ENCODE measurements at regions not wholly inside any gene's neighbourhood (a gene's known extent, or its start where the extent isn't known, plus 50 kb on each side); places are given as distances from the start of the nearest gene placed in this dataset.

DNA sequence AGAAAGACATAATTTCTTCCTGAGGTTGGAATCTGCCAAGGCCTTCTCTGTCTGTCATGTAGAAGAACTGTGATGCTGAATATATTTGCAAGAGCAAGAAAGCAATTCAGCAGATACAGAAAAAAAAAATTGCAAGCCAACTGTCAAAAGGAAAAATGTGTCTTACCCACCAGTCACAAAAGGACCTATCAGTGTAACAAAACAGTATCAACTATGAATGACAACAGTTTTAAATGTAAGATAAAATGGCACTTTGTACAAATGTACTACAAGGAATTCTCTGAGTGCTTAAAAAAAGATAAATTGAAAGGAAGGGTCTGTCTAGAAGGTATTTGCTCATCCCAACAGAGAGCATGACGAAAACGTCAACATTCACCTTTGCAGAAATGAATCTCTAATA is 185.3 kb upstream of the TFAP2D start:
- Histone ChIP-seq H3K4me3 (no peak overlapping the region), H3K27me3 (no peaks in the 10 kb centered on the region), H3K9ac (ENCODE audit: low read depth in 2 of 2, low read length in 2 of 2) (no peak overlapping the region), H3K27ac (no peak overlapping the region), H3K36me3 (no peaks in the 10 kb centered on the region), H3K4me1 (no peaks in the 10 kb centered on the region), H3K9me3 (no peaks in the 10 kb centered on the region)
- TF ChIP-seq, protein P1, sequence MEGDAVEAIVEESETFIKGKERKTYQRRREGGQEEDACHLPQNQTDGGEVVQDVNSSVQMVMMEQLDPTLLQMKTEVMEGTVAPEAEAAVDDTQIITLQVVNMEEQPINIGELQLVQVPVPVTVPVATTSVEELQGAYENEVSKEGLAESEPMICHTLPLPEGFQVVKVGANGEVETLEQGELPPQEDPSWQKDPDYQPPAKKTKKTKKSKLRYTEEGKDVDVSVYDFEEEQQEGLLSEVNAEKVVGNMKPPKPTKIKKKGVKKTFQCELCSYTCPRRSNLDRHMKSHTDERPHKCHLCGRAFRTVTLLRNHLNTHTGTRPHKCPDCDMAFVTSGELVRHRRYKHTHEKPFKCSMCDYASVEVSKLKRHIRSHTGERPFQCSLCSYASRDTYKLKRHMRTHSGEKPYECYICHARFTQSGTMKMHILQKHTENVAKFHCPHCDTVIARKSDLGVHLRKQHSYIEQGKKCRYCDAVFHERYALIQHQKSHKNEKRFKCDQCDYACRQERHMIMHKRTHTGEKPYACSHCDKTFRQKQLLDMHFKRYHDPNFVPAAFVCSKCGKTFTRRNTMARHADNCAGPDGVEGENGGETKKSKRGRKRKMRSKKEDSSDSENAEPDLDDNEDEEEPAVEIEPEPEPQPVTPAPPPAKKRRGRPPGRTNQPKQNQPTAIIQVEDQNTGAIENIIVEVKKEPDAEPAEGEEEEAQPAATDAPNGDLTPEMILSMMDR (IDR thresholded peaks at IDR 0.05) = no peak
- DNase-seq = no peak
- intact Hi-C loops (cut with DNase I) = no loop called here

DNA sequence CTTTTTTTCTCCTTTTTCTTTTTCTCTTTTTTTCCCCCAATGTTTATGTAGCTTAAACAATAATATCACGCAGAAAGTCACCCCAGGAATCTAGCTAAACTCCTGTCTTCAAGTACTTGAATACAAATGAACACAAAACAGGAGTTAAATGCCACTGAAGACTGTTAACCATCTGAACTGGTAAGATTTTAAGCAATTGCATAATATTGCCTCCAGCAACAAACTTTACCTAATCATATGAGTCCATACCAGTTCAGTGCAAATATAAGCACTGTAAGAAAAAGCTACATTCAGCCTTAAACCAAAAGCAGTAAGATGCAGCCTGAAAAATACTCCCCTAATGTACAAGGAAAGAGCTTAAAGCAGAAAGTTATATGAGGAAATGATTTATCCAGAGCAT is 173.9 kb upstream of the TFAP2D start:
- intact Hi-C loops (cut with DNase I) = no loop called here
- Histone ChIP-seq H3K9ac (ENCODE audit: low read depth in 2 of 2, low read length in 2 of 2) (no peak overlapping the region), H3K36me3 (no peaks in the 10 kb centered on the region), H3K27ac (no peak overlapping the region), H3K4me3 (no peak overlapping the region), H3K27me3 (no peaks in the 10 kb centered on the region), H3K9me3 (no peaks in the 10 kb centered on the region), H3K4me1 (no peaks in the 10 kb centered on the region)
- no peak for DNase-seq
- TF ChIP-seq, protein P1 (IDR thresholded peaks at IDR 0.05) = no peak

DNA sequence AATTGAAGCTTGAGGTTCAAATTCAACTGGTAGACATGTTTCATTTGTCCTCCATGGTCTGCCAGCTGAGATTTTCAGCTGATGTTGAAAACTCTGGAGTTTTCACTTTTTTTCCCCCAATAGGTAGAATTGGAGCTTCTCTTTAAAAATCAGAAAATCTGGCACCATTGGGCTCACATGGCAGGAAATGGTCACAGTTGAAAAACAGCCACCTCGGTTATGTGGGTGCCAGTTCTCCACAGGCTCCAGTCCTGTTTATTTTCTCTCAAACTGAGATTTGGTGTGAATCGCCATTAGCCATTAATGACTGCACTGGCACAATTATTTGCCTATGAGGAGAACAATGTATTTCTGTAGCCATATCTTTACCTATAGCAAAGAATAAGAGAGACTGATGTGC is 171.4 kb upstream of the TFAP2D start:
- no peak for DNase-seq
- Histone ChIP-seq H3K4me1 (no peaks in the 10 kb centered on the region), H3K9ac (ENCODE audit: low read depth in 2 of 2, low read length in 2 of 2) (no peak overlapping the region), H3K4me3 (no peak overlapping the region), H3K9me3 (no peaks in the 10 kb centered on the region), H3K36me3 (no peaks in the 10 kb centered on the region), H3K27me3 (no peaks in the 10 kb centered on the region), H3K27ac (no peak overlapping the region)
- intact Hi-C loops (cut with DNase I) = no loop called here
- TF ChIP-seq, protein P1 (IDR thresholded peaks at IDR 0.05) = no peak

DNA sequence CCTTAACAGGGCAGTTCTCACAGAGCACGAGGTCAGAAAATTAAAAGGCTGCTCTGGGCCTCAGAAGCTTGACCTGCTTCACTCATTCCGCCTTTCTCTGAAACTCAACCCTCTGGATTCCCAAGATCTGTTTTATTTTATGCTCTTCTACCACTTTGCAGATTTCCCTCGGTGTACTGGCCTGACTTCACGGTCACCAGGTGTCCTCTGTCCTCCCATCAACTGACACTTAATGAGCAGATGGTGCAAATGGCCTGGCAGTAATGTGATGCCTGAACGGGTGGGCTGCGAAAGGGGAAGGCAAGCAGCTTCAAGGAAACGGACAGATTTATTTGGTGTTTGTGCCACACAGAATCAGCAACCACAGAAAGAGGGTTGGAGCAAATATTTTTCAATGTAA is 169.7 kb upstream of the TFAP2D start:
- Histone ChIP-seq H3K4me3 (no peak overlapping the region), H3K9ac (ENCODE audit: low read depth in 2 of 2, low read length in 2 of 2) (no peak overlapping the region), H3K36me3 (no peaks in the 10 kb centered on the region), H3K27ac (no peak overlapping the region), H3K27me3 (no peaks in the 10 kb centered on the region), H3K4me1 (no peaks in the 10 kb centered on the region), H3K9me3 (no peaks in the 10 kb centered on the region)
- DNase-seq = no peak
- TF ChIP-seq, protein P1 (IDR thresholded peaks at IDR 0.05) = no peak
- intact Hi-C loops (cut with DNase I) = no loop called here

DNA sequence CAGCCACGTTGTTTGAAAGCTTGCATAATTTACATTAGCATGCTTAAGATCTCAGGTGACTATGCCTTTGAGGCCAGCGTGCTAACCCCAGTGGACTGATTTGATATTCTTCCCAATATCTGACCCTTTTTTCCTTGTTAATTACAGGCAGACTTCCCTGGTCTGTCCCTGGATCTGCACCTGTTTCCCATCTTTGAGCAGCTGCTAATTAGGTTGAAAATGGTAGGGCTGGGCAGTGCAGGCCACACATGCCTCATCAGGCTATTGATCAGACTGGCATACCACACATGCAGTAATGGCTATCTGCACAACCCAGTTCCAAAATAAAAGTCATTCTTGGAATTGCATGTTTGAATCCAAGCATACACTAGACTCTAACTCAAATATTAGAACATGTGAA is 164.3 kb upstream of the TFAP2D start:
- TF ChIP-seq, protein P1 (IDR thresholded peaks at IDR 0.05) = no peak
- no peak for DNase-seq
- Histone ChIP-seq H3K27me3 (no peaks in the 10 kb centered on the region), H3K36me3 (no peaks in the 10 kb centered on the region), H3K4me3 (no peak overlapping the region), H3K27ac (no peak overlapping the region), H3K9ac (ENCODE audit: low read depth in 2 of 2, low read length in 2 of 2) (no peak overlapping the region), H3K9me3 (no peaks in the 10 kb centered on the region), H3K4me1 (no peaks in the 10 kb centered on the region)
- intact Hi-C loops (cut with DNase I) = no loop called here

DNA sequence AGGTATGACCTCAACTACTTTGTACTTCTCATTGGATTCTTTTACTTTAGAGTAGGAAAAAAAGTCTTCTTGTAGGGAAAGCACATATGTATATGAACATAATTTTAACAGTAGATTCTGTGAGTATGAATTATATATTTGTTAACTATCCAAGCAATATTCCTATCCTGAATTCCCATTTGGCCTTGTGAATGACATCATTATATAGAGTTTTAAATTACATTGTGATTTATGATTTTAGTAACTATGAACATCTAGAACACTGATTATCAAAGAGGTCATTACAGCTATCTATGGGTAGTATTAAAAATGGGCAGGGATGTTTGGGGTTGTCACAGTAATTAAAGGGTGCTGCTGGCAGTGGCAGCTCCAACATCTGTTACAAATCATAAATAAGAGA is 163.9 kb upstream of the TFAP2D start:
- TF ChIP-seq, protein P1 (IDR thresholded peaks at IDR 0.05) = no peak
- Histone ChIP-seq H3K27ac (no peak overlapping the region), H3K36me3 (no peaks in the 10 kb centered on the region), H3K9me3 (no peaks in the 10 kb centered on the region), H3K27me3 (no peaks in the 10 kb centered on the region), H3K4me3 (no peak overlapping the region), H3K9ac (ENCODE audit: low read depth in 2 of 2, low read length in 2 of 2) (no peak overlapping the region), H3K4me1 (no peaks in the 10 kb centered on the region)
- no peak for DNase-seq
- intact Hi-C loops (cut with DNase I) = no loop called here

All from colonic mucosa (tissue), 4 donors.